KMS-11 (cell line): ENCODE measurements at regions not wholly inside any gene's neighbourhood (a gene's known extent, or its start where the extent isn't known, plus 50 kb on each side); places are given as distances from the start of the nearest gene placed in this dataset.

Source experiments
- H2AFZ ChIP-seq: fragments of 200-600 bp; sonication (generic); 2 replicates; pipeline ENCODE4 v1.6.1; 2016; ENCODE audit warnings: antibody characterized with exemption, mixed run types, low read depth
- H3K27ac ChIP-seq: fragments of 200-600 bp; sonication (generic); 2 replicates; pipeline ENCODE4 v1.6.1; 2016; ENCODE audit warnings: mild to moderate bottlenecking, mixed run types
- H3K27me3 ChIP-seq: fragments of 200-600 bp; sonication (generic); 2 replicates; pipeline ENCODE4 v1.6.1; 2017; ENCODE audit warnings: mild to moderate bottlenecking, low read depth, mixed run types, moderate library complexity; ENCODE audit not compliant: insufficient read depth
- H3K36me3 ChIP-seq: fragments of 200-600 bp; sonication (generic); 2 replicates; pipeline ENCODE4 v1.6.1; 2017; ENCODE audit warnings: mild to moderate bottlenecking, mixed run types; ENCODE audit not compliant: insufficient read depth
- H3K4me1 ChIP-seq: fragments of 200-600 bp; sonication (generic); 2 replicates; pipeline ENCODE4 v1.6.1; 2016; ENCODE audit warnings: mild to moderate bottlenecking, low read depth, mixed run types; ENCODE audit not compliant: poor library complexity, severe bottlenecking
- H3K4me2 ChIP-seq: fragments of 200-600 bp; sonication (generic); 2 replicates; pipeline ENCODE4 v1.7.0; 2016; ENCODE audit warnings: mild to moderate bottlenecking, mixed run types
- H3K4me3 ChIP-seq: fragments of 200-600 bp; sonication (generic); IDR thresholded peaks from 2 replicates; pipeline ENCODE4 v1.6.1; 2017; ENCODE audit warnings: low read depth, low read length, mixed read lengths; ENCODE audit not compliant: insufficient read depth
- H3K79me2 ChIP-seq: fragments of 200-600 bp; sonication (generic); 2 replicates; pipeline ENCODE4 v1.6.1; 2016; ENCODE audit warnings: low read depth, mixed run types; ENCODE audit not compliant: insufficient read depth
- H3K9ac ChIP-seq: fragments of 200-600 bp; sonication (generic); 2 replicates; pipeline ENCODE4 v1.6.1; 2016; ENCODE audit warnings: mild to moderate bottlenecking, mixed run types
- H4K20me1 ChIP-seq: fragments of 200-600 bp; sonication (generic); 2 replicates; pipeline ENCODE4 v1.6.1; 2016; ENCODE audit warnings: mild to moderate bottlenecking, mixed run types; ENCODE audit not compliant: insufficient read depth
- TF ChIP-seq, protein P1 (sequence below): fragments of 200-600 bp; sonication (generic); conservative IDR thresholded peaks from 2 replicates; pipeline ENCODE4 v1.6.1; 2017; ENCODE audit warnings: low read depth, mild to moderate bottlenecking, antibody characterized with exemption, low read length, moderate library complexity, mixed read lengths

DNA sequence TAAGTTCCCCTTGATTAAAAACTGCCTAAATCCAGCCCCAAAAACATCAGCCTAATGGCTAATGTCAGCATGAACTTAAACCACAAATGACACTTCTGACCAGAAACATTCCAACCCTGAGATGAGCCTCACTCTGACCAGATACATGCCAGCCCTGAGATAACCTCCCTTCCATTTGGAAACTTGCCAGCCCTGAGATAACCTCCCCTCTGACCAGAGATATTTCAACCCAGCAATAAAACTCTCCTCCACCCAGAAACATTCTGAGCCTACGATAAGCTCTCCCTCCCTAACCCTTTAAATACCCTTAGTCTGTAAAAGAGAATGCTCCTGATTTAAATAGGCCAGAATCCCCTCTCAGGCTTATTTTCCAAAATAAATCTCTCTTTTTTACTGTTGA lies 1035.7 kb upstream of the NUDT12 start:
- no peaks in the 10 kb centered on the region for H3K79me2 ChIP-seq
- H3K36me3 ChIP-seq, result no peaks in the 10 kb centered on the region
- H3K4me1 ChIP-seq, result no peaks in the 10 kb centered on the region
- no peaks in the 10 kb centered on the region for H3K27me3 ChIP-seq
- no peak overlapping the region for H3K4me3 ChIP-seq
- no peak overlapping the region for H3K9ac ChIP-seq
- no peak overlapping the region for H3K4me2 ChIP-seq
- H4K20me1 ChIP-seq, result no peaks in the 10 kb centered on the region
- TF ChIP-seq, protein P1, sequence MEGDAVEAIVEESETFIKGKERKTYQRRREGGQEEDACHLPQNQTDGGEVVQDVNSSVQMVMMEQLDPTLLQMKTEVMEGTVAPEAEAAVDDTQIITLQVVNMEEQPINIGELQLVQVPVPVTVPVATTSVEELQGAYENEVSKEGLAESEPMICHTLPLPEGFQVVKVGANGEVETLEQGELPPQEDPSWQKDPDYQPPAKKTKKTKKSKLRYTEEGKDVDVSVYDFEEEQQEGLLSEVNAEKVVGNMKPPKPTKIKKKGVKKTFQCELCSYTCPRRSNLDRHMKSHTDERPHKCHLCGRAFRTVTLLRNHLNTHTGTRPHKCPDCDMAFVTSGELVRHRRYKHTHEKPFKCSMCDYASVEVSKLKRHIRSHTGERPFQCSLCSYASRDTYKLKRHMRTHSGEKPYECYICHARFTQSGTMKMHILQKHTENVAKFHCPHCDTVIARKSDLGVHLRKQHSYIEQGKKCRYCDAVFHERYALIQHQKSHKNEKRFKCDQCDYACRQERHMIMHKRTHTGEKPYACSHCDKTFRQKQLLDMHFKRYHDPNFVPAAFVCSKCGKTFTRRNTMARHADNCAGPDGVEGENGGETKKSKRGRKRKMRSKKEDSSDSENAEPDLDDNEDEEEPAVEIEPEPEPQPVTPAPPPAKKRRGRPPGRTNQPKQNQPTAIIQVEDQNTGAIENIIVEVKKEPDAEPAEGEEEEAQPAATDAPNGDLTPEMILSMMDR, result no peak
- H2AFZ ChIP-seq, result no peak overlapping the region
- H3K27ac ChIP-seq, result no peak overlapping the region

DNA sequence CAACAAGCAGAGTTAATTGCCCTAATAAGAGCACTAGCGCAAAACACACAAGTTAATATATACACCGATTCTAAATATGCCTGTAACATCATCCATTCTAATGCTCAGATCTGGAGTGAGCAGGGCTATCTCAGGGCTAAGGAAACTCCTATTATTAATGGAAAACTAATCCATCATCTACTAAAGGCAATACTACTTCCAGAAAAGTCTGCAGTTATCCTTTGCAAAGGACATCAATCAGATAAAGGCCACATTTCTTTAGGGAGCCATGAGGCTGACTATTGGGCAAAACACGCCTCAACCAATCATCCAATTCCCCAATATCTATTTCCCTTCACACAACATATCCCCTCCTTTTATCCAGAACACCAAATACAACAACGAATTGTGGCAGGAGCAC lies 1032.3 kb upstream of the NUDT12 start:
- Histone ChIP-seq H3K27me3 (no peaks in the 10 kb centered on the region), H3K4me2 (no peak overlapping the region), H4K20me1 (no peaks in the 10 kb centered on the region), H3K36me3 (no peaks in the 10 kb centered on the region), H3K27ac (no peak overlapping the region), H3K4me3 (no peak overlapping the region), H3K4me1 (no peaks in the 10 kb centered on the region), H3K79me2 (no peaks in the 10 kb centered on the region), H2AFZ (no peak overlapping the region), H3K9ac (no peak overlapping the region)
- TF ChIP-seq, protein P1, result no peak

DNA sequence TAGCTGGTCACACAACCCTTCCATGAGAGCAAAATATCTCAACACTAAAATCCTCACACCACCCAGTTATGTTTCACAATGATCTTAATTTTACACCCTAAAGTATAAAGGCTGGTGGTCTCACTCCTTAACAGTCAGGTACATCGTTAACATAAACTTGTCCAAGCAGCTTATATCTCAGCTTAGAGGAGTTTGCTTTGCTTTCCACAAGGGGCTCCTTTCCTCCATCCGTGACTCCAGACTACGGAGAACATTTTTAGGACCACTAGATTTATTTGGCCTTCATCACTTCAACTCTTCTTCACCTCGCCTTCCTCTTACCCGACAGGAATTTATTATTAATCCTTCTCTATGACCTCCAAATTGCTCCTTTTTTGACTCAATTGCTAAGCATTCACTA lies 1014.1 kb upstream of the NUDT12 start:
- TF ChIP-seq, protein P1, result no peak
- Histone ChIP-seq H3K36me3 (no peaks in the 10 kb centered on the region), H3K4me1 (no peaks in the 10 kb centered on the region), H3K9ac (no peak overlapping the region), H4K20me1 (no peaks in the 10 kb centered on the region), H3K27me3 (no peaks in the 10 kb centered on the region), H2AFZ (no peak overlapping the region), H3K4me3 (no peak overlapping the region), H3K4me2 (no peak overlapping the region), H3K27ac (no peak overlapping the region), H3K79me2 (no peaks in the 10 kb centered on the region)

DNA sequence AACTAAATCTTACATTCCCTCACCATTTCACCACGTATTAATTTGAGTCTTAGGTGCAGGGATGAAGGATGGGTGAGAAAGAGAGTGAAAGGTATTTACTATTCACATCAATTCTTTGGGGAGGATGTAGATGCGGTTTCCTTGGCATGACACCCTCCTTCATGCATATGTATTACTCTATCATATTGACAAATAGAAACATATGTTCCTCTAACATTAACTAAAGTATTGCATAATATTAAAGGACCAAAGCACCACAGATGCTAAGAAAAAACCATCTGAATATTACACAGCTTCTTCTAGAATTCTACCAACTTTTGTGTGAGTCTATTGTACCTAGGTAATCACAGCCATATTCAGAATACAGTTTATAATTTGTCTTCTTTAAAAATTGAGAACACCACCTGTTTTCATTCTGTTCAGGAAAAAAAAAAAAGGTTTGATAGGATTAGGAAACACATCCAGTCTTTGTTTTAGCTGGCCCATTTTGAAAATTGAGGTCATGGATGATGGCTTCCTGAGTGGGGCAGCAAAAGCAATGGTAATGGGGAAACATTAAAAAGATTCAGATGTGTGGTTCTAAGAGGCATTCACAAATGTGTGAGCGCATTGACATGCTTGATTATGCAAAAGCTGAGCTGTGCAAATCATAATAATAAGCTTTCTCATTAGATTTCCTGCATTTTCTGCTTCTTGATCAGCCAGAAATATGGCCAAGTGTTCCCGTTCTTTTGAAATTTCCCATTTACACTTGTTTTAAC lies 1011.5 kb upstream of the NUDT12 start:
- Histone ChIP-seq H3K79me2 (no peaks in the 10 kb centered on the region), H3K4me3 (no peak overlapping the region), H4K20me1 (no peaks in the 10 kb centered on the region), H2AFZ (no peak overlapping the region), H3K27me3 (no peaks in the 10 kb centered on the region), H3K36me3 (no peaks in the 10 kb centered on the region), H3K9ac (no peak overlapping the region), H3K4me2 (no peak overlapping the region), H3K27ac (no peak overlapping the region), H3K4me1 (no peaks in the 10 kb centered on the region)
- TF ChIP-seq, protein P1, result no peak
